H7 (cell line): ENCODE measurements at regions not wholly inside any gene's neighbourhood (a gene's known extent, or its start where the extent isn't known, plus 50 kb on each side); places are given as distances from the start of the nearest gene placed in this dataset.
"Not testable (repeated sequence)": the region's sequence is repeated elsewhere in the genome, so short reads cannot be mapped to it uniquely, and the experiment has no call there.

Experiments
- DNase-seq: peaks from one replicate; pipeline ENCODE4 v3.0.0; 2012
- H3K27me3 ChIP-seq: 2 replicates; pipeline ENCODE4 v1.6.0; 2011; ENCODE audit warnings: mild to moderate bottlenecking, low read length; ENCODE audit not compliant: control insufficient read depth, insufficient read depth
- H3K36me3 ChIP-seq: replicated peaks from 2 replicates; pipeline ENCODE4 v1.5.1; 2011; ENCODE audit warnings: low read length; ENCODE audit not compliant: control insufficient read depth, insufficient read depth
- H3K4me3 ChIP-seq: 2 replicates; pipeline ENCODE4 v1.5.1; 2011; ENCODE audit warnings: low read depth, mild to moderate bottlenecking, control low read depth, low read length, moderate library complexity; ENCODE audit not compliant: insufficient read depth

DNA sequence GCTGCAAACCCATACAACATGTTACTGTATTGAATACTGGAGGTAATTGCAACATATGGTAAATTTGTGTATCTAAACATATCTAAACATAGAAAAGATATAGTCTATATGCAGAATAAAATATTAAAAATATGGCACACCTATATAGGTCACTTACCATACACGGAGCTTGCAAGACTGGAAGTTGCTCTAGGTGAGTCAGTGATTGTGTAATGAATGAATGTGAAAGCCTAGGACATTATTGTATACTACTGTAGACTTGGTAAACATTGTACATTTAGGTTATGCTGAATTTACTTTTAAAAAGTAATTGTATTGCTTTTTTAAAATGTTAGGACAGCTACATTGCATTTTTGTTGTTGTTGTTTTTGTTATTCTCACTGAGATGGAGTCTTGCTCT lies 968.8 kb downstream of the TLE1 start:
- Histone ChIP-seq H3K36me3 (no peaks in the 10 kb centered on the region), H3K4me3 (no peak overlapping the region), H3K27me3 (no peaks in the 10 kb centered on the region)
- no peak for DNase-seq

- Histone ChIP-seq H3K36me3 (no peaks in the 10 kb centered on the region), H3K27me3 (no peaks in the 10 kb centered on the region), H3K4me3 (no peak overlapping the region)
- DNase-seq: no peak
Measured at GRCh38 chr9:80707120-80707519, 982.2 kb downstream of the TLE1 start.

- no peak for DNase-seq
- H3K4me3 ChIP-seq: no peak overlapping the region
- H3K27me3 ChIP-seq: no peaks in the 10 kb centered on the region
- H3K36me3 ChIP-seq: no peaks in the 10 kb centered on the region
Measured at GRCh38 chr9:80701061-80701460, 988.3 kb downstream of the TLE1 start.

DNA sequence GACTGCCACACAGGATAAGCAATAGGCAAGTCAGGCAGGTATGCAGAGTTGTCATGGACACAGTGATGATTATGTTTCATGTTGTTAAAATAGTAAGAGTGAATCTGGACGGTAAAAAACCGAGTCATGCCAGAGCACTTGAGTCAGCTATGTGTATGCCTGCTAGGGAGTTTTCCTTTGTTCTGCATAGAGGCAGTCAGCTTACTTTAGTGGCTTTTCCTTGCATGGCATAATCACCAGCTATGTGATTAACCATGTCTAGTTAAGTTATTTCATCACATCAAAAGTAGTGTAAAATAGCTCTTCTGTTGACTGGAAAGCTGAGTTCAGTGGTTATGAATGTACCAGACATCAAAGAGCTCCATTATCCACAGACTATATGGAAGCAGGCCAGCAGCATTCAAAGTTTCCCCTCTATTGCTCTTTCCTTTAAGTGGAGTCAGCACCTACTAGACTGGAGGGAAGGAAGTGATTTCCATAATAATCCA lies 989.8 kb downstream of the TLE1 start:
- Histone ChIP-seq H3K4me3 (no peak overlapping the region), H3K36me3 (no peaks in the 10 kb centered on the region), H3K27me3 (no peaks in the 10 kb centered on the region)
- peak; percentile 2 for DNase-seq

DNA sequence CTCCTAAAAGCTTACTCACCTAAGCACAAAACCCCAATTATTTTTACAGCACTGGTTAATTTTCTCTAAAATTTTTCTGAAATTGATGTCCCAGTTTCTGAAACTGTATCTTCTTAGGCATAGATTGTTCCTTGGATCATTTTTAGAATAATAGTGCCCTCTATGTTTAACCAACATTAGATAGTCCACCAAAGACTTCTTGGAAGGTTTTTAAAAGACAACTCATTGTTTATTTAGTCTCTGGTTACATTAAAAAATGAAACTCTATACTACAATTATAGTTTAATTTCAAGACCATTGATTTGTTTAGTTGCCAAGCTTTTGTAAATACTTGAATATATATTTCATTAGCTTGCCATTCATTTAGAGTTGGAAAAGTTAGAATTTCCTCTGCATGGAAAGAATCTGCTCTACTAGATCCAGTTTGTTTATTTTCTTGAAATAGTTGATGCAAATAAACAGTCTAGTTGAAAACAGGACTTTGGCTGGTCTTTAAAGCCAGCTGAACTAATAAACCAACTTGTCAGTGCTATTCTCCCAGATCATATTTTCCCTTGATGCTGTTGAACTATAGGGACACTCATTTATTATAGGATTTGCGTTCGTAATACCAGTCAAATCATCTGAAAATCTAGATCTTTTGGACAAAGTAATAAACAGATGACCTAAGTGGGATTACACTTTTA lies 990.5 kb downstream of the TLE1 start:
- no peaks in the 10 kb centered on the region for H3K36me3 ChIP-seq
- no peaks in the 10 kb centered on the region for H3K27me3 ChIP-seq
- no peak overlapping the region for H3K4me3 ChIP-seq
- no peak for DNase-seq

DNA sequence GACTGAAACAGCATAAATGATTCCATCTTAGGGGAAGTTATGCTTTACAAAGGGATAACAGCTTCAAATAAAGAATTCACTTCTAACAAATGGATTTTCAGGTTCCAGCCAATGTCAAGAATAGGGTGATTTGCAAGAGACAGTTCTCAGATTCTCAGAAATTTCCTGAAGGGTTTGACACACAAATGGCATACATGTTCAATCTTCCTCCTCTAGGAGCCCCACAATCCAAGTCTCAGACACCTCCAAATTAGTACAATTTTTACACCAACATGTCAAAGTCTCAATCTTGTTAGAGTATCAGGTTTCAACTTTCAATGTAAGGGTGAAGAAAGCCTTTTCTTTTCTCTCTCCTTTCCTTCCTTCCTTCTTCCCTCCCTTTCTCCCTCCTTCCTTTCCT lies 996.6 kb downstream of the TLE1 start:
- no peaks in the 10 kb centered on the region for H3K36me3 ChIP-seq
- no peak overlapping the region for H3K4me3 ChIP-seq
- H3K27me3 ChIP-seq: no peaks in the 10 kb centered on the region
- no peak for DNase-seq

DNA sequence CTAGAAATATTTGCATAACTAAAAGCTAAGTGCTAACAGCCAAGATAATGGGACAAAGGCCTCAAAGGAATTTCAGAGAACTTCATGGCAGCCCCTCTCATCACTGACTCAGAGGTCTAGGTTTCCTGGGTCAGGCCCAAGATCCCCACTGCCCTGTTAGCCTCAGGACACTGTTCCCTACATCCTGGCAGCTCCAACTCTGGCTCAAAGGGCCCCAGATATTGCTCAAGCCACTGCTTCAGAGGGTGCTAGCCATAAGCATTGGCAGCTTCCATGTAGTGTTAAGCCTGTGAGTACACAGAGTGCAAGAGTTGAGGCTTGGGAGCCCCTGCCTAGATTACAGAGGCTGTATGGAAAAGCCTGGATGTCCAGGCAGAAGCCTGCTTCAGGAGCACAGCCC lies 998.1 kb downstream of the TLE1 start:
- Histone ChIP-seq H3K36me3 (no peaks in the 10 kb centered on the region), H3K4me3 (no peak overlapping the region), H3K27me3 (no peaks in the 10 kb centered on the region)
- DNase-seq: no peak

GRCh38 chr9:80690349-80690939 lies 998.9 kb downstream of the TLE1 start:
- Histone ChIP-seq H3K36me3 (no peaks in the 10 kb centered on the region), H3K27me3 (no peaks in the 10 kb centered on the region), H3K4me3 (no peak overlapping the region)
- DNase-seq: no peak

DNA sequence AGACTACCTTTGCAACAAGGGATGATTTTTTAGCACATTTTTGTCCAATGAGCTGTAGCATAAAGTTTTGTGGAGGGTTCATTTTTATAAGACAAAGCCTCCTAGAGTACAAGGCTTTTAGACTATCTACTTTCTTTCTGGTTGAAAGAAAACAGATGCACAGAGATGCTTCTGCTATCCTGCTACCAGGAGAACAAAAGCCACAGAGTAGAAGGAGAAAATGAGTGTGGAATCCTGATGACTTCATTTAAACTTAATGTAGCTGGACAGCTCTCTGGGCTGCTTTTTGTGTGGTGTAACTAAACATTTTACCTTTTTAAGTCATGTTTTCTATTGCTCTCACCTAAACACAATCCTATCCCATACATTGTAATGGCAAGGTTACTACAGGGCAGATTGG lies 1009.4 kb downstream of the TLE1 start:
- no peaks in the 10 kb centered on the region for H3K27me3 ChIP-seq
- no peak for DNase-seq
- H3K4me3 ChIP-seq: no peak overlapping the region
- no peaks in the 10 kb centered on the region for H3K36me3 ChIP-seq

GRCh38 chr9:80678906-80679305 lies 1010.4 kb downstream of the TLE1 start:
- H3K27me3 ChIP-seq: no peaks in the 10 kb centered on the region
- DNase-seq: no peak
- no peak overlapping the region for H3K4me3 ChIP-seq
- H3K36me3 ChIP-seq: no peaks in the 10 kb centered on the region

- no peaks in the 10 kb centered on the region for H3K36me3 ChIP-seq
- no peaks in the 10 kb centered on the region for H3K27me3 ChIP-seq
- no peak overlapping the region for H3K4me3 ChIP-seq
- no peak for DNase-seq
Measured at GRCh38 chr9:80673496-80673895, 1015.9 kb downstream of the TLE1 start.

DNA sequence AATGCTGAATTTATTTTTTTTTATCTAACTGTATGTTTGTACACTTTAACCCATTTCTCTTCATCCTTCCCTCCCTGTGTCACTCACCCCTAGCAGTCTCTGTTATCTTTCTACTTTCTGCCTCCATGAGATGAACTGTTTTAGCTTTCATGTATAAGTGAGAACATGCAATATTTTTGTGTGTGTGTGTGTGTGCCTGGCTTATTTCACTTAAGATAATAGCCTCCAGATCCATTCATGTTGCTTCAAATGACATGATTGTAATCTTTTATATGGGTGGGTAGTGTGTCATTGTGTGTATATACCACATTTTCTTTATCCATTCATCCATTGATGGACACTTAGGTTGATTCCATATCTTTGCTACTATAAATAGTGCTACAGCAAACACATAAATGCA lies 1023.9 kb downstream of the TLE1 start:
- Histone ChIP-seq H3K4me3 (no peak overlapping the region), H3K27me3 (no peaks in the 10 kb centered on the region), H3K36me3 (no peaks in the 10 kb centered on the region)
- DNase-seq: no peak

GRCh38 chr9:80664327-80665210 lies 1024.8 kb downstream of the TLE1 start:
- Histone ChIP-seq H3K36me3 (no peaks in the 10 kb centered on the region), H3K4me3 (no peak overlapping the region), H3K27me3 (no peaks in the 10 kb centered on the region)
- peak; percentile 17 for DNase-seq

DNA sequence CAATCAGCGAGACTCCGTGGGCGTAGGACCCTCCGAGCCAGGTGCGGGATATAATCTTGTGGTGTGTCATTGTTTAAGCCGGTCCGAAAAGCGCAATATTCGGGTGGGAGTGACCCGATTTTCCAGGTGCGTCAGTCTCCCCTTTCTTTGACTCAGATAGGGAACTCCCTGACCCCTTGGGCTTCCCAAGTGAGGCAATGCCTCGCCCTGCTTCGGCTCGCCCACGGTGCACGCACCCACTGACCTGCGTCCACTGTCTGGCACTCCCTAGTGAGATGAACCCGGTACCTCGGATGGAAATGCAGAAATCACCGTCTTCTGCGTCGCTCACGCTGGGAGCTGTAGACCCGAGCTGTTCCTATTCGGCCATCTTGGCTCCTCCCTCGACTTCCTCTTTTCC lies 1029.6 kb downstream of the TLE1 start:
- H3K27me3 ChIP-seq, DNase-seq, H3K4me3 ChIP-seq, H3K36me3 ChIP-seq: not testable (repeated sequence)

- no peak overlapping the region for H3K4me3 ChIP-seq
- no peak for DNase-seq
- no peaks in the 10 kb centered on the region for H3K36me3 ChIP-seq
- H3K27me3 ChIP-seq: no peaks in the 10 kb centered on the region
Measured at GRCh38 chr9:80651044-80651443, 1038.3 kb downstream of the TLE1 start.
